Activated CD4-positive, alpha-beta memory T cell treated with anti-CD3 and anti-CD28 coated beads for 36 hours (primary cell): ENCODE measurements at regions not wholly inside any gene's neighbourhood (a gene's known extent, or its start where the extent isn't known, plus 50 kb on each side); places are given as distances from the start of the nearest gene placed in this dataset.
A peak's percentile ranks its signal among the peaks of the same experiment; 100 is the strongest.

Source experiments
- CTCF ChIA-PET: fragments of 350-600 bp; sonication (Branson Sonifier 250); formaldehyde crosslinking; loops from one replicate; lab custom pipeline; 2021; ENCODE audit warnings: antibody characterized with exemption, inconsistent platforms; lab: Charles Lee
- POLR2A ChIA-PET: fragments of 350-600 bp; sonication (Branson Sonifier 250); formaldehyde crosslinking; loops from one replicate; lab custom pipeline; 2021; ENCODE audit warnings: antibody characterized with exemption; lab: Charles Lee
- DNase-seq: peaks from one replicate; pipeline ENCODE4 v3.0.0-alpha.2; 2020
- H3K27ac Mint-ChIP-seq: one replicate; pipeline ENCODE4 v1.8.0; 2021; ENCODE audit warnings: mixed read lengths
- H3K27me3 Mint-ChIP-seq: one replicate; pipeline ENCODE4 v1.8.0; 2021; ENCODE audit warnings: mixed read lengths
- H3K36me3 Mint-ChIP-seq: one replicate; pipeline ENCODE4 v1.8.0; 2021; ENCODE audit warnings: mixed read lengths
- H3K4me1 Mint-ChIP-seq: one replicate; pipeline ENCODE4 v1.8.0; 2021; ENCODE audit warnings: low read depth, mixed read lengths
- H3K4me3 Mint-ChIP-seq: one replicate; pipeline ENCODE4 v1.8.0; 2021; ENCODE audit warnings: mild to moderate bottlenecking, mixed read lengths
- H3K9me3 Mint-ChIP-seq: one replicate; pipeline ENCODE4 v1.8.0; 2021; ENCODE audit warnings: mixed read lengths
- intact Hi-C: fragments of 100-400 bp; cut with micrococcal nuclease; formaldehyde crosslinking; loops from one replicate; pipeline ENCODE4 v1.15.1; 2023

DNA sequence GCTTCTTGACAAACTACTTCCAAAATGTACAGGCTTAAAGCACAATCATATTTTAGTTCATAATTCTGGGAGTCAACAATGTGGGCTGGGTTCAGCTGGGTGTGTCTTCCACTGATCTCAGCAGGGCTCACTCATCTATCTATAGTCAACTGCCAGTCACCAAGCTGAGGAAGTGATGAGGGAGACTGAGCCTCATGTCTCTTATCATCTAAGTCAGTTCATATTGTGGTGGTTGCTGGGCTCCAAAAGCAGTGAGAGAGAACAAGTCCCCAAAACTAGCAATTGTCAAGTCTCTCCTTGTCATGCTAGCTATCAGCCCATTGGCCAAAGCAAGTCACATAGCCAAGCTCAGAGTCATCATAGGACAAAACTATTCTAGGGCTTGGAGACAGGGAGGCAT, 465.9 kb upstream of the ARID1B start:
- intact Hi-C loops = no loop called here
- Mint-ChIP-seq H3K4me3 (no peak overlapping the region), H3K27ac (no peak overlapping the region), H3K4me1 (peaks cover 2% of the 10 kb centered on the region), H3K36me3 (no peaks in the 10 kb centered on the region), H3K27me3 (no peaks in the 10 kb centered on the region), H3K9me3 (no peaks in the 10 kb centered on the region)
- no peak for DNase-seq
- ChIA-PET POLR2A (no interaction called here), CTCF (no interaction called here)

DNA sequence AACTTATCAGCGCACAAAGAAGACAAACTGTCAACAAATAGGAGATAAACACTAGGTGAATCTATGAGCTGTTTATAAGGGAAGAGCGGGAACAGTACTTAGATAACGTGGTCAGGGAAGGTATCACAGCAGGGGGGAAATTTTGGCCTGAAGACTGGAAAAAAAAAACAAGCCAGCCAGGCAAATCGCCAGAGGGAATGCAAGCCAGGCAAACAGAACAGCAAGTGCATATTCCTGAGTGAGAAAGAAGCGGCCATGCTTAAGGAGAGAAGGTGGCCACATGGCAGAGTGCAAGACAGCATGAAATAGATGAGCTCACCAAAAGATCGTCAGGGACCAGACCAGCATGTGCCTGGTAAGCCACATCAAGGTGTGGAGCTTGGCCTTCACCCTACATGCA, 466.5 kb upstream of the ARID1B start:
- H3K36me3 Mint-ChIP-seq = no peaks in the 10 kb centered on the region
- intact Hi-C loops = no loop called here
- peaks cover 2% of the 10 kb centered on the region for H3K4me1 Mint-ChIP-seq
- H3K4me3 Mint-ChIP-seq = no peak overlapping the region
- no peaks in the 10 kb centered on the region for H3K9me3 Mint-ChIP-seq
- ChIA-PET CTCF (no interaction called here), POLR2A (no interaction called here)
- H3K27ac Mint-ChIP-seq = no peak overlapping the region
- DNase-seq = no peak
- H3K27me3 Mint-ChIP-seq = no peaks in the 10 kb centered on the region

DNA sequence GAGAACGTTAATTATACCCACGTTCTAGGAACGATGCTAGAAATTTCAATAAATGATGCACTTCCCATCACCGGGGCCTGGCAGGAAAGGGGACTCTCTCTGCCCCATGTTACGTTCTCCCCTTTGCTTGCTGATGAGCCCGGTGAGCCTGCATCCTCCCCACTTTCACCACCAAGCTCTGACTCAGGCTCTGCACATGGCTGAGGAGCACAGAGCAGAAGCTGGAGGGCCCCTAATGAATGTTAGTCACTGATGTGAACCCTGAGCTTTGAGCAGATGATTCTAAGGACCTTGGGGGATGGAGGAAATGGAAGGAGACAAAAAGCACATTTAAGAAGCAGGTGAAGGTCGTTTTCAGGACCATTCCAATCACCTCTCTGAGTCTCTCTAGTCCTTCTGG, 468.2 kb upstream of the ARID1B start:
- peaks cover 2% of the 10 kb centered on the region for H3K4me1 Mint-ChIP-seq
- intact Hi-C loops = no loop called here
- H3K4me3 Mint-ChIP-seq = no peak overlapping the region
- H3K36me3 Mint-ChIP-seq = no peaks in the 10 kb centered on the region
- ChIA-PET POLR2A (no interaction called here), CTCF (no interaction called here)
- H3K27ac Mint-ChIP-seq = no peak overlapping the region
- H3K27me3 Mint-ChIP-seq = no peaks in the 10 kb centered on the region
- peak; percentile 17 for DNase-seq
- no peaks in the 10 kb centered on the region for H3K9me3 Mint-ChIP-seq

GRCh38 chr6:156308604-156309003, 468.6 kb upstream of the ARID1B start:
- Mint-ChIP-seq H3K36me3 (no peaks in the 10 kb centered on the region), H3K27me3 (no peaks in the 10 kb centered on the region)
- CTCF ChIA-PET = no interaction called here

DNA sequence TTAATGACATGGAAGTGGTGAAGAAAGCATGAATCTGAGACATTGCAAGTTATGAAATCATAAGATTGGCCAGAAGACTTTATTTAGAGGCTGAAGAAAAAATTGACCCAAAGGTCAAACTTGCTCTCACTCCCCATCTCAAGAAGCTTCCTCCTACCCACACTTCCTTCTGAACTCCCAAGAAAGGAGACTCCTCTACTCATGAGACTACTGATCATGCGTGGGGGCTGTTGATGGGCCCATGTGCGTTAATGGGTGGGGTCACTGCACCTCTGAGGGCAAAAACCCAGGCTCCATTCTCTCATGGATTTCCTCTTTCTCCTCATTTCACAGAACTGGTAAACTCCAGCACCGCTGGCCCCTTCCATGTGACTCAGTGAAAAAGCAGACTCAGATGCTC, 470.6 kb upstream of the ARID1B start:
- POLR2A ChIA-PET = no interaction called here
- Mint-ChIP-seq H3K4me3 (no peak overlapping the region), H3K9me3 (no peaks in the 10 kb centered on the region), H3K36me3 (peaks cover 2% of the 10 kb centered on the region), H3K4me1 (peaks cover 2% of the 10 kb centered on the region), H3K27me3 (no peaks in the 10 kb centered on the region), H3K27ac (no peak overlapping the region)
- CTCF ChIA-PET = no interaction called here
- intact Hi-C loops = no loop called here
- DNase-seq = no peak

More at GRCh38 chr6:156308604-156309003, 468.6 kb upstream of the ARID1B start:
- intact Hi-C loops = no loop called here
- no peak overlapping the region for H3K27ac Mint-ChIP-seq
- peaks cover 2% of the 10 kb centered on the region for H3K4me1 Mint-ChIP-seq
- no peak overlapping the region for H3K4me3 Mint-ChIP-seq
- H3K9me3 Mint-ChIP-seq = no peaks in the 10 kb centered on the region
- DNase-seq = no peak
- POLR2A ChIA-PET = no interaction called here

DNA sequence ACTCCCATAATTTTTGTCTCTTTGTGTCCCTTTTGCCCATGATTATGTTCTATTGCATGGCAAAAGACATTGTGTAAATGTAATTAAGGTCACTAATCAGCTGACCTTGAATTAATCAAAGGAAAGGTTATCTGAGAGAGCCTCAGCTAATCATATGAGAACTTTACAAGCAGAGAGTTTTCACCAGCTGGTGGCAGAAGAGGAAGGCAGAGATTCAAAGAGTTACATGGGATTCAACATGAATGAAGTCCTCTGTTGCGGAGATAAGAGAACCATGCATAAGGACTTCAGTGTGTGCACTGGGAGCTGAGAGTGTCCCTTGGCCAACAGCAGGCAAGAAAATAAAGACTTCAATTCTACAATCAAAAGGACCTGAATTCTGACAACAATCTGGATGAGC, 494.1 kb upstream of the ARID1B start:
- H3K9me3 Mint-ChIP-seq = peaks cover 2% of the 10 kb centered on the region
- H3K4me1 Mint-ChIP-seq = no peaks in the 10 kb centered on the region
- H3K27me3 Mint-ChIP-seq = peaks cover 2% of the 10 kb centered on the region
- H3K4me3 Mint-ChIP-seq = no peak overlapping the region
- CTCF ChIA-PET = no interaction called here
- intact Hi-C loops = no loop called here
- POLR2A ChIA-PET = no interaction called here
- H3K36me3 Mint-ChIP-seq = peaks cover under 1% of the 10 kb centered on the region
- H3K27ac Mint-ChIP-seq = no peak overlapping the region
- DNase-seq = no peak

- POLR2A ChIA-PET = no interaction called here
- H3K9me3 Mint-ChIP-seq = peaks cover 8% of the 10 kb centered on the region
- peaks cover 2% of the 10 kb centered on the region for H3K27me3 Mint-ChIP-seq
- no peak for DNase-seq
- H3K27ac Mint-ChIP-seq = no peak overlapping the region
- CTCF ChIA-PET = no interaction called here
- no peaks in the 10 kb centered on the region for H3K4me1 Mint-ChIP-seq
- intact Hi-C loops = no loop called here
- H3K4me3 Mint-ChIP-seq = no peak overlapping the region
- H3K36me3 Mint-ChIP-seq = peaks cover 5% of the 10 kb centered on the region
Observed at GRCh38 chr6:156282087-156282486, 495.1 kb upstream of the ARID1B start.

DNA sequence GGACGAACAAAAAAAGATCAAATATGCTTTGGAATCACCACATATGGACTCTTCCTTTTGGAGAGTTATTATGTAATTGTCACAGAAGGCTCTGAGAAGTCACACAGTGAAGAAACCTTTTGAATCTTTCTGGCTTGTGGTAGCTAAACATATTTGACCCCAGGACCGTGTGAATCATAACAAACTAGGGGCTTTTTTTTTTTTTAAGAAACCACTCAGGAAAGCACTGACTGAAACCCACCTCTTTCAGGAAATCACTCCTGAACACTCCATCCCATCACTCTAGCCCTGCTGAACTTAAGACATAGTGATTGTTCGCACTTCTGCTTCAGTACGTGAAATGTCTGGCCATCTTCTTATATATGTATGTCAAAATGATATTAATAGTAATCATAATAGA, 495.9 kb upstream of the ARID1B start:
- H3K36me3 Mint-ChIP-seq = peaks cover 5% of the 10 kb centered on the region
- ChIA-PET CTCF (interaction anchor here (0.6 kb wide), 1 partner anchor 130 kb away, joined by 4 read pairs; no protein-coding TSS in a partner anchor), POLR2A (no interaction called here)
- H3K27me3 Mint-ChIP-seq = peaks cover 2% of the 10 kb centered on the region
- H3K9me3 Mint-ChIP-seq = peaks cover 9% of the 10 kb centered on the region
- no peak for DNase-seq
- intact Hi-C loops = no loop called here
- H3K27ac Mint-ChIP-seq = no peak overlapping the region
- H3K4me3 Mint-ChIP-seq = no peak overlapping the region
- no peaks in the 10 kb centered on the region for H3K4me1 Mint-ChIP-seq

GRCh38 chr6:156280065-156280464, 497.1 kb upstream of the ARID1B start:
- Mint-ChIP-seq H3K36me3 (peaks cover 5% of the 10 kb centered on the region), H3K27ac (no peak overlapping the region), H3K4me1 (no peaks in the 10 kb centered on the region), H3K27me3 (peaks cover 2% of the 10 kb centered on the region), H3K4me3 (no peak overlapping the region), H3K9me3 (peaks cover 9% of the 10 kb centered on the region)
- POLR2A ChIA-PET = no interaction called here
- CTCF ChIA-PET = no interaction called here
- intact Hi-C loops = no loop called here
- DNase-seq = no peak

GRCh38 chr6:156279261-156279969, 497.8 kb upstream of the ARID1B start:
- ChIA-PET CTCF (no interaction called here), POLR2A (no interaction called here)
- peaks cover 5% of the 10 kb centered on the region for H3K36me3 Mint-ChIP-seq
- H3K4me1 Mint-ChIP-seq = no peaks in the 10 kb centered on the region
- DNase-seq = no peak
- peaks cover 2% of the 10 kb centered on the region for H3K27me3 Mint-ChIP-seq
- no peak overlapping the region for H3K4me3 Mint-ChIP-seq
- intact Hi-C loops = no loop called here
- H3K9me3 Mint-ChIP-seq = peaks cover 9% of the 10 kb centered on the region
- no peak overlapping the region for H3K27ac Mint-ChIP-seq

GRCh38 chr6:156273065-156273711, 504.0 kb upstream of the ARID1B start:
- peaks cover 5% of the 10 kb centered on the region for H3K36me3 Mint-ChIP-seq

GRCh38 chr6:156269751-156270369, 507.3 kb upstream of the ARID1B start:
- H3K4me1 Mint-ChIP-seq = peaks cover 14% of the 10 kb centered on the region
- peak overlapping the region; percentile 20 for H3K4me3 Mint-ChIP-seq
- ChIA-PET CTCF (no interaction called here), POLR2A (no interaction called here)
- peaks cover 4% of the 10 kb centered on the region for H3K36me3 Mint-ChIP-seq
- H3K27ac Mint-ChIP-seq = peak overlapping the region; percentile 16
- H3K27me3 Mint-ChIP-seq = no peaks in the 10 kb centered on the region
- intact Hi-C loops = no loop called here
- DNase-seq = peak; percentile 46
- no peaks in the 10 kb centered on the region for H3K9me3 Mint-ChIP-seq

More at GRCh38 chr6:156273065-156273711, 504.0 kb upstream of the ARID1B start:
- no peaks in the 10 kb centered on the region for H3K27me3 Mint-ChIP-seq
- no peak for DNase-seq
- peaks cover 14% of the 10 kb centered on the region for H3K4me1 Mint-ChIP-seq
- ChIA-PET POLR2A (no interaction called here), CTCF (no interaction called here)
- peaks cover 7% of the 10 kb centered on the region for H3K9me3 Mint-ChIP-seq
- H3K27ac Mint-ChIP-seq = no peak overlapping the region
- H3K4me3 Mint-ChIP-seq = no peak overlapping the region
- intact Hi-C loops = no loop called here
